ENCODE measurements at regions not wholly inside any gene's neighbourhood (a gene's known extent, or its start where the extent isn't known, plus 50 kb on each side); places are given as distances from the start of the nearest gene placed in this dataset.

DNA sequence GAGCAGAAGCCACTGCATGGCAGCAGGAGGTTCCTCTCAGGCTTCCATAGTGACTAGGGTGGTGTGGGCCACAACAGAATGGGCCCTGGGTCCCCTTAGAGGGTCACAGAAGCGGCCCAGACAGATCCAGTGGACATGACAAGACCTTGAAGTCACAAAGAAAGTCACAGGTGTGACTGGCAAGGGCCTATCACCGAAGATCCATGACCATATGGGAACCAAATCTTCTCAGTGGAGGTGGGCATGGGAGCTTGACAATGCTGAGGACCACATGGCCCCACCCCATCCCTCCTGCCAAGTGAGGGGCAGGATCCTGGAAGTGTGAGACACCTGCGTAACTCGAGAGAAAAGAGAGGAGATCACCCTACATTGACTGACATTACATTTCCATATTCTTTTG, 332.4 kb downstream of the MSX2 start:
- Histone ChIP-seq H3K36me3 (no peaks in the 10 kb centered on the region), H3K27me3 (peaks cover 0 to 9% of the 10 kb centered on the region in 2 donors), H3K4me1 (no peaks in the 10 kb centered on the region), H3K9me3 (no peaks in the 10 kb centered on the region), H3K27ac (no peak overlapping the region), H3K4me3 (no peak overlapping the region)
- TF ChIP-seq, protein P1, sequence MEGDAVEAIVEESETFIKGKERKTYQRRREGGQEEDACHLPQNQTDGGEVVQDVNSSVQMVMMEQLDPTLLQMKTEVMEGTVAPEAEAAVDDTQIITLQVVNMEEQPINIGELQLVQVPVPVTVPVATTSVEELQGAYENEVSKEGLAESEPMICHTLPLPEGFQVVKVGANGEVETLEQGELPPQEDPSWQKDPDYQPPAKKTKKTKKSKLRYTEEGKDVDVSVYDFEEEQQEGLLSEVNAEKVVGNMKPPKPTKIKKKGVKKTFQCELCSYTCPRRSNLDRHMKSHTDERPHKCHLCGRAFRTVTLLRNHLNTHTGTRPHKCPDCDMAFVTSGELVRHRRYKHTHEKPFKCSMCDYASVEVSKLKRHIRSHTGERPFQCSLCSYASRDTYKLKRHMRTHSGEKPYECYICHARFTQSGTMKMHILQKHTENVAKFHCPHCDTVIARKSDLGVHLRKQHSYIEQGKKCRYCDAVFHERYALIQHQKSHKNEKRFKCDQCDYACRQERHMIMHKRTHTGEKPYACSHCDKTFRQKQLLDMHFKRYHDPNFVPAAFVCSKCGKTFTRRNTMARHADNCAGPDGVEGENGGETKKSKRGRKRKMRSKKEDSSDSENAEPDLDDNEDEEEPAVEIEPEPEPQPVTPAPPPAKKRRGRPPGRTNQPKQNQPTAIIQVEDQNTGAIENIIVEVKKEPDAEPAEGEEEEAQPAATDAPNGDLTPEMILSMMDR (IDR thresholded peaks at IDR 0.05) = no peak
- intact Hi-C loops (cut with DNase I) = no loop called here
- DNase-seq (no peak), ATAC-seq (no peak)

DNA sequence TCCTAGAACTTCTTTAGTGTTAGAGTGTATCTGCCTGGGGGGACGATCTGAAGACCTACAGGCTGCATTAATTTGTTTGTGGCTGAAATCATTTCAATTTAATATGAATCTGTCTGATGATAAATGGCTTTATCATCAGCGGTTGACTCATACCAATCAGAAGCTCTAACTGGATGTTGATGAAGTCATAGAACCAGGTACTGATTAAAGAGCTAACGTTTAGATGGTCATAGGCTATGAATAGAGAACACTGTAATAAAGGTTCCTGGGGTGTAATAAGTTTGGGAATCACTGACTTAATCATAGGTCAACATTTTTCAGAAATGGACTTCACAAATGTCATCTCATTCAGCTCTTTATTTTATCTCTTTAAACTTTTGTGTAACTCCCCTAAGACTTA, 329.9 kb downstream of the MSX2 start:
- Histone ChIP-seq H3K27me3 (peaks cover 0 to 1% of the 10 kb centered on the region in 2 donors), H3K27ac (no peak overlapping the region), H3K4me3 (no peak overlapping the region), H3K36me3 (no peaks in the 10 kb centered on the region), H3K4me1 (no peaks in the 10 kb centered on the region), H3K9me3 (no peaks in the 10 kb centered on the region)
- DNase-seq (no peak), ATAC-seq (no peak)
- intact Hi-C loops (cut with DNase I) = no loop called here
- TF ChIP-seq, protein P1 (IDR thresholded peaks at IDR 0.05) = no peak

DNA sequence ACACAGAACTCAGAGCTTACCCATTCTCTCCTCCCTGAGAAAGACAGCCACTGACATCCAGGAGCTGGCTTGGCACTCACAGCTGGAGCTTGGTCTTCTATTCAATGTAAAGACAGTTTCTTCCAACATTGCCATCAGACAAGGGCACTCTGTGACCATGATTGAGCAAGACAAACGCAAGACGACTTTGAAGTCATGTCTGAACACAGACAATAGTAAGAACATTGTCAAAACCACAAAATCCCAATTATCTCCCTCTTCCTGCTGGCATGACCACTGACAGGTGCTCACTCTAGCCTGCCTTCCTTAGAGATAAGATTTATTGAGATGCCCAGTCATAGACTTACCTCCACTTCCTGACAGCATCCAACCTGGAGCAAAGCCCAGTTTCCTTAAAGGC, 328.0 kb downstream of the MSX2 start:
- TF ChIP-seq, protein P1 (IDR thresholded peaks at IDR 0.05) = no peak
- Histone ChIP-seq H3K36me3 (no peaks in the 10 kb centered on the region), H3K27me3 (no peaks in the 10 kb centered on the region), H3K9me3 (no peaks in the 10 kb centered on the region), H3K27ac (no peak overlapping the region), H3K4me3 (no peak overlapping the region), H3K4me1 (no peaks in the 10 kb centered on the region)
- intact Hi-C loops (cut with DNase I) = no loop called here
- ATAC-seq = no peak
- no peak for DNase-seq

DNA sequence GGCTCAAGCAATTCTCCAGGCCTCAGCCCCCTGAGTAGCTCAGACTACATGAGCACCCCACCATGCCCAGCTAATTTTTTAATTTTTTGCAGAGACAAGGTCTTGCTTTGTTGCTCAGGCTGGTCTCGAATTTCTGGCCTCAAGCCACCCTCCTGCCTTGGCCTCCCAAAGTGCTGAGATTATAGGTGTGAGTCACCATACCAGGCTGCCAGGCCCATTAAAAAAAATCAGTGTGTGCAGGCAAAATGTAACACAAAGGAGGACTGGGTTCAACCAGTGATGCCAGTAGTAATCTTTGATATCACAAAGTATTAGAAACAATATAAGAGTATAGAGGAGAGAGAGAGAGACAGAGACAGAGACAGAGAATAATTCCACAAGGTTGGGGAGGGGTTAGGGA, 322.7 kb downstream of the MSX2 start:
- H3K36me3 ChIP-seq = no peaks in the 10 kb centered on the region
- no peaks in the 10 kb centered on the region for H3K4me1 ChIP-seq
- ATAC-seq (no peak), DNase-seq (no peak)
- intact Hi-C loops (cut with DNase I) = no loop called here
- no peak overlapping the region for H3K4me3 ChIP-seq
- H3K27me3 ChIP-seq = no peaks in the 10 kb centered on the region
- no peak overlapping the region for H3K27ac ChIP-seq
- TF ChIP-seq, protein P1 (IDR thresholded peaks at IDR 0.05) = no peak
- H3K9me3 ChIP-seq = no peaks in the 10 kb centered on the region

DNA sequence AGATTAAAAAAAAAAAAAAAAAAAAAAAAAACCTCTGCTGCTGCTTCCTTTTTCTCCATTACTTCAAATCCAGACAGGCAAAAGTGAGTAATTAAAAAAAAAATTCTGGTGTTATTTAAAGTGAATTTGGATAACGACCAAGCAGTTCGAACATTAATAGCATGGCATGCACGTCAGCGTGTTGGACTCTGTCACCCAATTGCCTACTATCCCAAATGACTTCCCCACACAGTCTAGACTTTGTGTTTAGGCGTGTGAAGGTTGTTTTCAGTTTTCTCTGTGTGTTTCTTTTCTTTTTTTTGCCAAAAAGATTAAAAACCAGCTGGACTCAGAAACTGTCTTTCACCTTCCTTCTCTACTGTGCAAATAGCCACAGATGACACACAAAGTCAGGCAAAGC, 321.4 kb downstream of the MSX2 start:
- no peaks in the 10 kb centered on the region for H3K27me3 ChIP-seq
- DNase-seq = no peak
- H3K36me3 ChIP-seq = no peaks in the 10 kb centered on the region
- TF ChIP-seq, protein P1 (IDR thresholded peaks at IDR 0.05) = no peak
- ATAC-seq = no peak
- H3K27ac ChIP-seq = no peak overlapping the region
- H3K4me1 ChIP-seq = no peaks in the 10 kb centered on the region
- intact Hi-C loops (cut with DNase I) = no loop called here
- H3K4me3 ChIP-seq = no peak overlapping the region
- H3K9me3 ChIP-seq = no peaks in the 10 kb centered on the region
